ENCODE measurements at regions not wholly inside any gene's neighbourhood (a gene's known extent, or its start where the extent isn't known, plus 50 kb on each side); places are given as distances from the start of the nearest gene placed in this dataset.
"Not testable (repeated sequence)": the region's sequence is repeated elsewhere in the genome, so short reads cannot be mapped to it uniquely, and the experiment has no call there.

- not testable (repeated sequence) for DNase-seq
Measured at GRCh38 chr7:19954166-19954565, 180.7 kb upstream of the TMEM196 start.

- DNase-seq, result not testable (repeated sequence)
Measured at GRCh38 chr7:19953411-19953810, 180.0 kb upstream of the TMEM196 start.

- no peak for DNase-seq
Measured at GRCh38 chr7:19948160-19948559, 174.7 kb upstream of the TMEM196 start.

GRCh38 chr7:19944363-19945120 is 171.1 kb upstream of the TMEM196 start:
- no peak for DNase-seq

GRCh38 chr7:19939746-19940145 is 166.3 kb upstream of the TMEM196 start:
- no peak for DNase-seq

GRCh38 chr7:19932549-19933249 is 159.3 kb upstream of the TMEM196 start:
- DNase-seq, result no peak

GRCh38 chr7:19930851-19931250 is 157.4 kb upstream of the TMEM196 start:
- no peak for DNase-seq

- no peak for DNase-seq
Measured at GRCh38 chr7:19930051-19930450, 156.6 kb upstream of the TMEM196 start.

GRCh38 chr7:19928247-19928646 is 154.8 kb upstream of the TMEM196 start:
- DNase-seq, result no peak

- DNase-seq, result no peak
Measured at GRCh38 chr7:19920705-19921104, 147.3 kb upstream of the TMEM196 start.

- DNase-seq, result no peak
Measured at GRCh38 chr7:19920166-19920565, 146.7 kb upstream of the TMEM196 start.

- no peak for DNase-seq
Measured at GRCh38 chr7:19919261-19920095, 146.1 kb upstream of the TMEM196 start.

- DNase-seq, result no peak
Measured at GRCh38 chr7:19916046-19916445, 142.6 kb upstream of the TMEM196 start.

- DNase-seq, result no peak
Measured at GRCh38 chr7:19915596-19915995, 142.2 kb upstream of the TMEM196 start.

GRCh38 chr7:19914866-19915265 is 141.4 kb upstream of the TMEM196 start:
- no peak for DNase-seq

- no peak for DNase-seq
Measured at GRCh38 chr7:19900118-19900517, 126.7 kb upstream of the TMEM196 start.

GRCh38 chr7:19899529-19899928 is 126.1 kb upstream of the TMEM196 start:
- no peak for DNase-seq

- not testable (repeated sequence) for DNase-seq
Measured at GRCh38 chr7:19882893-19883292, 109.5 kb upstream of the TMEM196 start.

GRCh38 chr7:19872094-19872493 is 98.7 kb upstream of the TMEM196 start:
- DNase-seq, result no peak

GRCh38 chr7:19871102-19871501 is 97.7 kb upstream of the TMEM196 start:
- no peak for DNase-seq

- DNase-seq, result no peak
Measured at GRCh38 chr7:19869979-19870378, 96.6 kb upstream of the TMEM196 start.

- no peak for DNase-seq
Measured at GRCh38 chr7:19853261-19853832, 79.9 kb upstream of the TMEM196 start.

GRCh38 chr7:19852192-19852591 is 78.8 kb upstream of the TMEM196 start:
- DNase-seq, result peak in 1 of 2 experiments; percentile 10

All from NCI-H187 (cell line).